IPS-NIHi7 (cell line): ENCODE measurements at regions not wholly inside any gene's neighbourhood (a gene's known extent, or its start where the extent isn't known, plus 50 kb on each side); places are given as distances from the start of the nearest gene placed in this dataset.
"Not testable (repeated sequence)": the region's sequence is repeated elsewhere in the genome, so short reads cannot be mapped to it uniquely, and the experiment has no call there.

Experiments used
- DNase-seq: peaks from one replicate; pipeline ENCODE4 v3.0.0; 2012; ENCODE audit warnings: mixed read lengths; ENCODE audit errors: extremely low spot score

- DNase-seq: no peak
Measured at GRCh38 chr11:37449146-37449545, 851.1 kb upstream of the RAG2 start.

GRCh38 chr11:37442576-37442975 is 844.5 kb upstream of the RAG2 start:
- DNase-seq: no peak

- not testable (repeated sequence) for DNase-seq
Measured at GRCh38 chr11:37431633-37432230, 833.7 kb upstream of the RAG2 start.

GRCh38 chr11:37430966-37431632 is 833.1 kb upstream of the RAG2 start:
- DNase-seq: not testable (repeated sequence)

GRCh38 chr11:37422511-37422910 is 824.5 kb upstream of the RAG2 start:
- no peak for DNase-seq

GRCh38 chr11:37411289-37411688 is 813.3 kb upstream of the RAG2 start:
- DNase-seq: no peak

GRCh38 chr11:37409124-37409523 is 811.1 kb upstream of the RAG2 start:
- no peak for DNase-seq

- DNase-seq: no peak
Measured at GRCh38 chr11:37407461-37407860, 809.4 kb upstream of the RAG2 start.

- no peak for DNase-seq
Measured at GRCh38 chr11:37406651-37407050, 808.6 kb upstream of the RAG2 start.

- no peak for DNase-seq
Measured at GRCh38 chr11:37404231-37404630, 806.2 kb upstream of the RAG2 start.

GRCh38 chr11:37402663-37403062 is 804.6 kb upstream of the RAG2 start:
- DNase-seq: no peak

- no peak for DNase-seq
Measured at GRCh38 chr11:37394236-37394870, 796.3 kb upstream of the RAG2 start.

GRCh38 chr11:37391615-37392014 is 793.6 kb upstream of the RAG2 start:
- no peak for DNase-seq

- DNase-seq: no peak
Measured at GRCh38 chr11:37390576-37391083, 792.6 kb upstream of the RAG2 start.

GRCh38 chr11:37378958-37379357 is 780.9 kb upstream of the RAG2 start:
- no peak for DNase-seq

- DNase-seq: no peak
Measured at GRCh38 chr11:37372667-37373066, 774.6 kb upstream of the RAG2 start.

- no peak for DNase-seq
Measured at GRCh38 chr11:37371346-37371970, 773.4 kb upstream of the RAG2 start.

GRCh38 chr11:37370817-37371216 is 772.8 kb upstream of the RAG2 start:
- DNase-seq: no peak

GRCh38 chr11:37364246-37364839 is 766.3 kb upstream of the RAG2 start:
- DNase-seq: no peak

GRCh38 chr11:37353192-37353591 is 755.2 kb upstream of the RAG2 start:
- no peak for DNase-seq

GRCh38 chr11:37352485-37352884 is 754.4 kb upstream of the RAG2 start:
- no peak for DNase-seq

GRCh38 chr11:37343290-37343689 is 745.3 kb upstream of the RAG2 start:
- DNase-seq: no peak
